GM10266 (cell line): ENCODE measurements at regions not wholly inside any gene's neighbourhood (a gene's known extent, or its start where the extent isn't known, plus 50 kb on each side); places are given as distances from the start of the nearest gene placed in this dataset.
"Not testable (repeated sequence)": the region's sequence is repeated elsewhere in the genome, so short reads cannot be mapped to it uniquely, and the experiment has no call there.

ENCODE experiments used
- DNase-seq: peaks from one replicate; pipeline ENCODE4 v3.0.0; 2012; ENCODE audit errors: extremely low spot score
- TF ChIP-seq, protein P1 (sequence below): IDR thresholded peaks from 2 replicates; pipeline ENCODE4 v1.5.1; 2012; ENCODE audit warnings: mild to moderate bottlenecking, low read depth; ENCODE audit not compliant: control insufficient read depth, insufficient read depth; ENCODE audit errors: missing control alignments

DNA sequence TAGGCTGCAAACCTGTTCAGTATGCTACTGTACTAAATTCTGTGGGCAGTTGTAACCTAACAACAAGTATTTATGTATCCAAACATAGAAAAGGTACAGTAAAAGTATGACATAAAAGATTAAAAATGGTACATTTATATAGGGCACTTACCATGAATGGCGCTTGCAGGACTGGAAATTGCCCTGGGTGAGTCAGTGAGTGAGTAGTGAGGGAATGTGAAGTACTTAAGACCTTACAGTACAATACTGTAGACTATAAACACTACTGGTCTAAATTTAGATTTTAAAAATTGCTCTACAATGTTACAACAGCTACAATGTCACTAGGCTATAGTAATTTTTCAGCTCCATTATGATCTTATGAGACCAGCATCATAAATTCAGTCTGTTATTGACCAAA, 146.0 kb upstream of the GNAI1 start:
- TF ChIP-seq, protein P1, sequence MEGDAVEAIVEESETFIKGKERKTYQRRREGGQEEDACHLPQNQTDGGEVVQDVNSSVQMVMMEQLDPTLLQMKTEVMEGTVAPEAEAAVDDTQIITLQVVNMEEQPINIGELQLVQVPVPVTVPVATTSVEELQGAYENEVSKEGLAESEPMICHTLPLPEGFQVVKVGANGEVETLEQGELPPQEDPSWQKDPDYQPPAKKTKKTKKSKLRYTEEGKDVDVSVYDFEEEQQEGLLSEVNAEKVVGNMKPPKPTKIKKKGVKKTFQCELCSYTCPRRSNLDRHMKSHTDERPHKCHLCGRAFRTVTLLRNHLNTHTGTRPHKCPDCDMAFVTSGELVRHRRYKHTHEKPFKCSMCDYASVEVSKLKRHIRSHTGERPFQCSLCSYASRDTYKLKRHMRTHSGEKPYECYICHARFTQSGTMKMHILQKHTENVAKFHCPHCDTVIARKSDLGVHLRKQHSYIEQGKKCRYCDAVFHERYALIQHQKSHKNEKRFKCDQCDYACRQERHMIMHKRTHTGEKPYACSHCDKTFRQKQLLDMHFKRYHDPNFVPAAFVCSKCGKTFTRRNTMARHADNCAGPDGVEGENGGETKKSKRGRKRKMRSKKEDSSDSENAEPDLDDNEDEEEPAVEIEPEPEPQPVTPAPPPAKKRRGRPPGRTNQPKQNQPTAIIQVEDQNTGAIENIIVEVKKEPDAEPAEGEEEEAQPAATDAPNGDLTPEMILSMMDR: no peak
- DNase-seq: no peak

DNA sequence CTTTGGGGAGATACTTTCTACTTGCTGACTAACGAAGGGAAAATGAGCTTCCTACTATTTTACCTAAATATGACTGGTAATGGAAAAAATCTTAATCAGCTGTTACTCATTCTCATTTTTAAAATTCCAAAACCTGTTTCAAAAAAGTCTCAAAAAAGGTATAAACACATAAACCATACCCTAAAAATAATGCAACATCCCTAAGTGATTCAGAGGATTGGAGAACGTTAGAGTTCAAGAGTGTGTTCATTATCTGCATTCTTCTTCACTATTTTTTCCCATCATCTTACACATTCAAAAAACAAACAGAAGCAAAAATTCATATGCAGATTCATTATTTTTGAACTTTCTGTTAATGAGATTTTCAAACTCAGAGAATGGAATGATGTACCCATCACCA, 150.4 kb upstream of the GNAI1 start:
- TF ChIP-seq, protein P1: no peak

DNA sequence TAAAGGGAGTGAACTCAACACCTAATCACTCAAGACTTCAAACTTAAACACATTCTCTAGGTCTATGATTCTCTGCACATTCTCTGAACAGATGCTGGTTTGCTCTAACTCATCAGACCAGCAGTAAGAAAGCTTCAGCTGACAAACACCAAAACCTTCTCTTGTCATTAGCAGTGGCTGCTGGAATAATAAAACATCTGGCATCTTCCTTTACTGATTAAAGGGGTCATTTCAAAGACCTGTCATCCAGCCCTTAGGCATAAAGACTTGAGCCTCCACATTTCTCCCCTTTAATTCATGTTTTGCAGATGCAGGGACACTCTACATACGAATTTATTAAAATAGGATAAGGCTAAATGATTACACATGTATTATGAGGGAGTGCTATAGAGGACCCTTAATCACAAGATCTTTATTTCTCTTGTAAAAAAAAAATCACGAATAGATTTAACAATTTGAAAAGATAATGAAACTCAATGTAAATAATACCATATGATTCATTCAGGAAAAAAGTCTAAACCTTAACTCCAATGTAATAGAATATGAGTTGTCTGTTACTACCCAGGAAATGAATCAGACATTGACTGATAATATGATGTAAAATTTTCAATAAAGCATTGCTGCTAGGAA, 152.4 kb upstream of the GNAI1 start:
- DNase-seq: no peak
- TF ChIP-seq, protein P1: no peak

More for the DNA sequence above, 150.4 kb upstream of the GNAI1 start:
- DNase-seq: no peak

DNA sequence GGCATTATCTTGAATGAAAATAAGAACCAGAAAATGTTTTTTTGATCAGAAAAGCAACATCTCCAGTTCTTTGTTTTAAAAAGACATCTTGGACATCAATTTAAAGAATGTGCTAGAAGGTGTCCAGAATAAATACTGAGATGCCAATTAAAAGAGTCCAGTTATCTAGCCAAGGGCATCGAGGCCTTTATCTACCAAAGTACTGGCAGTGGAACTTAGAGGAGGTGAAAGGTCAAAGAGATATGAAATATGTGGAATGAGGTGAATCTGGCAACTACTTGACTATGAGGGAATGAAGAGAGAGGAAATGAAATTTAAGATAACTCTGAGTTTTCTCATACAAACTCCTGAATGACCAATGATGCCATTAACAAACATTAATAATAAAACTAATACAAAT, 154.3 kb upstream of the GNAI1 start:
- TF ChIP-seq, protein P1: no peak
- DNase-seq: no peak

DNA sequence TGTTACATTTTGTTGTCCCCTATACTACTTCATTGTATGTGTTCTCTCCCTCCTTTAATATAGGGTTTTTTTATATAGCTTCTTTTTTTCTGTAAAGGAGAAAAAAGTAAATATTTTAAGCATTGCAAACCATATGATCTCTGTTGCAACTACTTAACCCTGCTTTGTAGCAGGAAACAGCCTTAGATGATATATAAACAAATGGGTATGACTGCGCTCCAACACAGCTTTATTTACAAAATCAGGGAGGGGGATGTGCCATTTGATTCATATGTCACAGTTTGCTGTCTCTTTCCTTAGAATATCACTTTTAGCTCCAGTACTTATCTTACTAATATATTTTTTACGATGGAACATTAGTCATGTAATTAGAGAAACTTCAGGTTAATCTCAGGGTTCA, 155.2 kb upstream of the GNAI1 start:
- TF ChIP-seq, protein P1: no peak
- DNase-seq: no peak

DNA sequence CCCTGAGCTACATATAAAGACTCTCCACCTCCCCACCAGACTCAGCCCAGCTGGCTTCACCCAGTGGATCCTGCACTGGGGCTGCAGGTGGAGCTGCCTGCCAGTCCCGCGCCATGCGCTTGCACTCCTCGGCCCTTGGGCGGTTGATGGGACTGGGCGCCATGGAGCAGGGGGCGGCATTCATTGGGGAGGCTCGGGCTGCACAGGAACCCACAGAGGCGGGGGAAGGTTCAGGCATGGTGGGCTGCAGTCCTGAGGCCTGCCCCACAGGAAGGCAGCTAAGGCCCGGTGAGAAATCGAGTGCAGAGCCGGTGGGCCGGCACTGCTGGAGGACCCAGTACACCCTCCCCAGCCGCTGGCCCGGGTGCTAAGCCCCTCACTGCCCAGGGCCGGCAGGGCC, 157.2 kb upstream of the GNAI1 start:
- DNase-seq: no peak
- TF ChIP-seq, protein P1: no peak

DNA sequence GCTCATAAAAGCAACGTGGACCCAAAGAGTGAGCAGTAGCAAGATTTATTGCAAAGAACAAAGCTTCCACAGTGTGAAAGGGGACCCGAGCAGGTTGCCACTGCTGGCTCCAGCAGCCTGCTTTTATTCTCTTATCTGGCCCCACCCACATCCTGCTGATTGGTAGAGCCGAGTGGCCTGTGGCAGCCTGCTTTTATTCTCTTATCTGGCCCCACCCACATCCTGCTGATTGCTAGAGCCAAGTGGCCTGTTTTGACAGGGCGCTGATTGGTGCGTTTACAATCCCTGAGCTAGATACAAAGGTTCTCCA, 158.0 kb upstream of the GNAI1 start:
- not testable (repeated sequence) for DNase-seq

DNA sequence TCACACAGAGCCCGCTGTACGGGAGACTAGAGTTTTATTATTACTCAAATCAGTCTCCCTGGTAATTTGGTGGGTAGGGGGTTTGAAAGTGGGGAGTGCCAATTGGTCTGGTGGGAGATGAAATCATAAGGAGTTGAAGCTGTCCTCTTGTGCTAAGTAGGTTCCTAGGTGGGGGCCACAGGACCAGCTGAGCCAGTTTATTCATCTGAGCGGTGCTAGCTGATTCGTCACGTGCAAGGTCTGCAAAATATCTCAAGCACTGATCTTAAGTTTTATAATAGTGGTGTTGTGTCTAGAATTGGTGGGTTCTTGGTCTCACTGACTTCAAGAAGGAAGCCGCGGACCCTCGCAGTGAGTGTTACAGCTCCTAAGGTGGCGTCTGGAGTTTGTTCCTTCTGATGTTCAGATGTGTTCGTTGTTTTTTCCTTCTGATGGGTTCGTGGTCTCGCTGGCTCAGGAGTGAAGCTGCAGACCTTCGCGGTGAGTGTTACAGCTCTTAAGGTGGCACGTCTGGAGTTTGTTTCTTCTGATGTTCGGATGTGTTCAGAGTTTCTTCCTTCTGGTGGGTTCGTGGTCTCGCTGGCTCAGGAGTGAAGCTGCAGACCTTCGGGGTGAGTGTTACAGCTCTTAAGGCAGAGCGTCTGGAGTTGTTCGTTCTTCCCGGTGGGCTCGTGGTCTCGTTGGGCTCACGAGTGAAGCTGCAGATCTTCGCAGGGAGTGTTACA, 158.5 kb upstream of the GNAI1 start:
- DNase-seq: not testable (repeated sequence)
